Activated CD4-positive, CD25-positive, alpha-beta regulatory T cell treated with anti-CD3 and anti-CD28 coated beads, Interleukin-2, amount 50 U/mL, for 24 hours (primary cell): ENCODE measurements at regions not wholly inside any gene's neighbourhood (a gene's known extent, or its start where the extent isn't known, plus 50 kb on each side); places are given as distances from the start of the nearest gene placed in this dataset.

Source experiments
- ATAC-seq, 2 donors: fragments of 150-1000 bp; cut with Tn5 transposase; one replicate each; pipeline ENCODE4 v1.10.0; 2021; ENCODE audit warnings: mild to moderate bottlenecking in 1 of 2, moderate library complexity in 1 of 2

- no peak for ATAC-seq
Observed at GRCh38 chr6:164547076-164547475, 762.3 kb downstream of the C6orf118 start.

- no peak for ATAC-seq
Observed at GRCh38 chr6:164546263-164546662, 763.1 kb downstream of the C6orf118 start.

GRCh38 chr6:164534070-164534766, 775.2 kb downstream of the C6orf118 start:
- ATAC-seq, result no peak

- no peak for ATAC-seq
Observed at GRCh38 chr6:164533045-164533362, 776.4 kb downstream of the C6orf118 start.

GRCh38 chr6:164532198-164533044, 777.0 kb downstream of the C6orf118 start:
- no peak for ATAC-seq

GRCh38 chr6:164531736-164532135, 777.7 kb downstream of the C6orf118 start:
- ATAC-seq, result no peak

- no peak for ATAC-seq
Observed at GRCh38 chr6:164528539-164528938, 780.9 kb downstream of the C6orf118 start.

- ATAC-seq, result no peak
Observed at GRCh38 chr6:164523087-164523654, 786.2 kb downstream of the C6orf118 start.

- no peak for ATAC-seq
Observed at GRCh38 chr6:164520916-164521315, 788.5 kb downstream of the C6orf118 start.

- no peak for ATAC-seq
Observed at GRCh38 chr6:164507206-164507940, 802.0 kb downstream of the C6orf118 start.

- no peak for ATAC-seq
Observed at GRCh38 chr6:164505425-164505824, 804.0 kb downstream of the C6orf118 start.

GRCh38 chr6:164502833-164503232, 806.6 kb downstream of the C6orf118 start:
- ATAC-seq, result no peak

- ATAC-seq, result no peak
Observed at GRCh38 chr6:164495882-164496495, 813.4 kb downstream of the C6orf118 start.

- ATAC-seq, result no peak
Observed at GRCh38 chr6:164478426-164478825, 831.0 kb downstream of the C6orf118 start.

GRCh38 chr6:164477790-164478189, 831.6 kb downstream of the C6orf118 start:
- ATAC-seq, result no peak

- no peak for ATAC-seq
Observed at GRCh38 chr6:164477101-164477500, 832.3 kb downstream of the C6orf118 start.

GRCh38 chr6:164469276-164469949, 840.0 kb downstream of the C6orf118 start:
- no peak for ATAC-seq

GRCh38 chr6:164455835-164456234, 853.6 kb downstream of the C6orf118 start:
- ATAC-seq, result no peak

GRCh38 chr6:164453835-164454234, 855.6 kb downstream of the C6orf118 start:
- no peak for ATAC-seq

- no peak for ATAC-seq
Observed at GRCh38 chr6:164442572-164442971, 866.8 kb downstream of the C6orf118 start.

- ATAC-seq, result no peak
Observed at GRCh38 chr6:164439331-164439730, 870.1 kb downstream of the C6orf118 start.

GRCh38 chr6:164436976-164437375, 872.4 kb downstream of the C6orf118 start:
- ATAC-seq, result no peak
